NCI-H510A treated with DMSO at 0.1 percent for 48 hours (cell line): ENCODE measurements at regions not wholly inside any gene's neighbourhood (a gene's known extent, or its start where the extent isn't known, plus 50 kb on each side); places are given as distances from the start of the nearest gene placed in this dataset.

Experiments
- DNase-seq: peaks from one replicate; lab custom pipeline; 2025; lab: John Stamatoyannopoulos, UW

DNA sequence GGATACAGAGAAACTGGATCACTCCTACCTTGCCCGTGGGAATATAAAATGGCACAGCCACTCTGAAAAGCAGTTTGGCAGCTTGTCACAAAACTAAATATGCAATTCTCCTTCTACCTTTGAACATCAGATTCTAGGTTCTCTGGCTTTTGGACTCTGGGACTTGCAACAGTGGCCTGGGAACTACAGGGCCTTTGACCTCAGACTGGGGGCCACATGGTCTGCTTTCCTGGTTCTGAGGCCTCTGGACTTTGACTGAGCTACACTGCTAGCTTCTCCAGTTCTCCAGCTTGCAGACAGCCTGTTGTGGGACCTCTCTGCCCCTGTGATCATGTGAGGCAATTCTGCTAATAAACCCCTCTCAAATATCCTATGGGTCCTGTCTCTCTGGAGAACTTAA, 168.8 kb downstream of the CDH26 start:
- no peak for DNase-seq

- DNase-seq: no peak
Measured at GRCh38 chr20:60131375-60131774, 173.2 kb downstream of the CDH26 start.

GRCh38 chr20:60132162-60132826, 174.1 kb downstream of the CDH26 start:
- no peak for DNase-seq

- no peak for DNase-seq
Measured at GRCh38 chr20:60132827-60133670, 174.8 kb downstream of the CDH26 start.

- DNase-seq: no peak
Measured at GRCh38 chr20:60135276-60135675, 177.1 kb downstream of the CDH26 start.

- DNase-seq: no peak
Measured at GRCh38 chr20:60136645-60137401, 178.6 kb downstream of the CDH26 start.

DNA sequence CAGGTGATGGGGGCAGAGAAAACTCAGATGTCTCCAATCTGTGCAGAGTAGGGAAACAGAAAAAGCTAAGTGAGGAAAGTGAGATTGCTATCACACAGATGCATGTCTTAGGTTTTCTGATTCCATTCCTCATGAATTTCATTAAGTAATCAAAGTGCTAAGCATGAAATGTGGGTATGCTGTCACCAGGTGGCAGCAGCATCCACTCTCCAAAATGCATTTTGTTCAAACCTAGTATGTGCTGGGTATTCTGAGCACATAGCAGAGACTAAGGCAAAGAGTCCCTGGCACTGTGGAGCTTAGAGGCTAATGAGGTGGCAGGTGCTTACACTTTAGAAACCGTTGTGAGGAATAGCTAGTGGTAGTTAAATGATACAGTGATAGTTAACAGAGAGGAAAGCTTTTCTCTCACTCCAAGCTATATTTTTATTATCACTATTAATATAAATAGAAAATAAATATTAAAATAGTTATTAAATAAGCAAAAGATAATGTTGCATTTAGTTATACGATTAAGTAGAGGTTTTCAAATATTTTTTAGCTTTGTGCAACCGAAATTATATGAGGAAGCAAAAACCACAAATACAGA, 179.5 kb downstream of the CDH26 start:
- peak; percentile 44 for DNase-seq

DNA sequence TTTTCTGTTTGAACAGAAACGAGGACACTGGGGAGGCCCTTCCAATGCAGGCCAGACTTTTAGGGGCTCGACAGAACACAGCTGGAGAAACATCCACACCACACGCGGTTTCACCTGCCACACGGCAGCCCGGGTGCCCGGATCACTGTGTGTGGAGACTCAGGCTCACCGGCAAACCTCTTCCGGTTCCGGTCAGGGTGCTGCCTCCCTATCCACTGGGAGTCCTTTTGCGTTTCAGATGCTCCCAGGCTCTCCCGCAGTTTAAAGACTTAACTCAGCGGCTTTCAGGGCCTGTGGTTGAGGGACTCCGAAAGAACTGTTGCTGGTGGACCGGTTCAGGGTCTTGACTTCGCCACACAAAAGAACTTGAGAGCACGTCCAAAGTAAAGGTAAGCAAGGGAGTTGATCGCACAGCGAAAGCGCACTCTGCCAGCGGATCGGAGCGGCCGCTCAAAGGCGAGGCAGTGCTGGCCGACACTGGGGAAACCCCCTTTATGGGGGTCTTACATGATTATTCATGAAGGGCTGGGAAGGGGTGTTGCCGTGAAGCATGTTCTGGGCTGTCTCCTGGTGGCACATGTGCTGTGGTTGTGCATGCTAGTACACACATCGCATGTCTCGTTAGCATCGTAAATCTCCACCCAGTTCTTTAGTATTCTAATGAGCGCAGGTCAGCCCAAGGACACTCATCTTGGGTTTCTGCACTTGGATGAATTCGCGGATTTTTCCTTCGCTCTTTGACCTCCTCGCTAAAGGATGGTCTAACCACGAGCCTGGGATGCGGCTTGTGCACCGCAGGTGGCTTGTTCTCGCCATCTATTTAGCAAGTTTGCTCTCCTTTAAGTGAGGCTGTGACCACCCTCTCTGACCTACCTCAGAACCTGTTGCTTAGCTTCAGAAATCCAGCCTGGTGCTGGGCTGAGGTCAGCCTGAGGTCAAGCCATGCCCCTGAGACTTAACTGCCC, 180.3 kb downstream of the CDH26 start:
- peak; percentile 37 for DNase-seq

GRCh38 chr20:60139663-60140446, 181.6 kb downstream of the CDH26 start:
- DNase-seq: no peak

GRCh38 chr20:60142587-60142986, 184.4 kb downstream of the CDH26 start:
- DNase-seq: no peak

DNA sequence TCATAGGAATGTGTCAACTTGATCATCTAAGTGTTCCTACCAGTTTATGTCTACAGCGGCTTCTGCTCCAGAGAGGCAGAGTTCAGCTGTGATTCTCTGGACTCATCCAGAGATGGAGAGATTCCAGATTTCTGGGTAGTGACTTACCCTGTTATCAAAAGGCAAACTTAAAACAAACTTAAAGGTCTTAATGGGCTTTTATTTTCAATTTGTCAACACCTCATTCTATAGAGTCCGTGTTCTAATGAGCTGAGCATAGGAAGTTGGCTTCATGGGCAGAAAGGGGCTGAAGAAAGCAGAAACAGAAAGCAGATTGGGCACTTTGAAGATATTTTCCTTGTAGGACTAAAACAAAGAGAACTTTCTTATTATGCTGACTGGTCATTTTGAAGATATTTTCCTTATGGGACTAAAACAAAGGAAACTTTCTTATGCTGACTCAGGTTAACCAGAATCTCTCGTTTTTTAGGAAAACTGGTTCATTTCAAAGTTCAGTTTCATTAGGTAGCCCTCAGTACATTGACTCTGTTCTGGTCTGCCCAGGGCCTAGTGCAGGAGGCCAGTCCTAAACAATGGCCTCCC, 185.1 kb downstream of the CDH26 start:
- DNase-seq: no peak

- no peak for DNase-seq
Measured at GRCh38 chr20:60144404-60144803, 186.2 kb downstream of the CDH26 start.

GRCh38 chr20:60144974-60145527, 186.8 kb downstream of the CDH26 start:
- no peak for DNase-seq

DNA sequence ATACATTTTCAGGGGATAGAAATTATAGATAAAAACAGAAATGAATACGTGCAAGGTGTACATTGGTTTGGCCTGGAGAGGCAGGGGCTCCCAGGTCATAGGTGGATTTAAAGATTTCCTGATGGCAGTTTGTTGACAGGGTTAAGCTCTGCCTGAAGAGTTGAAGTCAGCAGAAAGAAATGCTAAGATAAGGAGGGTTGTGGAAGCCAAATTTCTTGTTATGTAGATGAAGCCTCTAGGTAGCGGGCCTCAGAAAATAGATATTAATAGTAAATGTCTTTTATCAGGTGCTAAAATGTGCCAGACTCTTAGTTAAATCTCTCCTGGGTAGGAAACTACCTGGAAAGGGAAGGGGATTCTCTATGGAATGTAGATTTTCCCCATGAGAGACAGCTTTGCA, 188.8 kb downstream of the CDH26 start:
- DNase-seq: no peak

DNA sequence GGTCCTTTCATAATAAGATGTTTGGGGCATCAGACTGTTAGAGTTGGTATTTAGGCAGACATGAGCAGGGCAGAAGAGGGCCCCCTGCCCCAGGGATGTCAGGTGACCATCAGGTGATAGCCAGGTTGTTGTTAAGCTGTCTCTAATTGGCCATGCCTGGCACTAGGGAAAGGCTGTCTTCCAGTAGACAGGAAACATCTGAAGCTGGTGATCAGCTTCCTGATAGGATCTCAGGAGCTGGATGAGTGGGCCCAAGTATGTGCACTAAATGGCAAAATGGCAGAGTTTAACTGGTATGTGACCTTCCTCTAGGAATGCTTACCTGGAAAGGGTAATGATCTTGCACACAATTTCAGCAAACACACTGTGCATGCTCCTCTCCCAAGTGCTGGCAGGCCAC, 190.7 kb downstream of the CDH26 start:
- no peak for DNase-seq

DNA sequence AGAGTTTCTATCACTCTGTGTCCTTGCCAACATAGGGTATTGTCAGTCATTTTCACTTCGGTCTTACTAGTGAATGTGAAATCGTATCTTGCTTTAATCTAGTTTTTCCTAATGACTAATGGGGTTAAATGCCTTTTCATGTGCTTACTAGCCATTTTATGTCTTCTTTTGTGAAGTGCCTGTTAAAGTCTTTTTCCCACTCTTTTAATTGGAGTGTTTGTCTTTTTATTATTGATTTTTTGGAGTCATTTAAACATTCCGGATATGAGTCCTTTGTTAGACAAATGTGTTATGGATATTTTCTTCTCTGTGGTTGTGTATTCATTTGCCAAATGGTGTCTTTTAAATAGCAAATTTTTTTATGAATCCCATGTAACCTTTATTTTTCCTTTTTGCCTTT, 194.6 kb downstream of the CDH26 start:
- DNase-seq: no peak

DNA sequence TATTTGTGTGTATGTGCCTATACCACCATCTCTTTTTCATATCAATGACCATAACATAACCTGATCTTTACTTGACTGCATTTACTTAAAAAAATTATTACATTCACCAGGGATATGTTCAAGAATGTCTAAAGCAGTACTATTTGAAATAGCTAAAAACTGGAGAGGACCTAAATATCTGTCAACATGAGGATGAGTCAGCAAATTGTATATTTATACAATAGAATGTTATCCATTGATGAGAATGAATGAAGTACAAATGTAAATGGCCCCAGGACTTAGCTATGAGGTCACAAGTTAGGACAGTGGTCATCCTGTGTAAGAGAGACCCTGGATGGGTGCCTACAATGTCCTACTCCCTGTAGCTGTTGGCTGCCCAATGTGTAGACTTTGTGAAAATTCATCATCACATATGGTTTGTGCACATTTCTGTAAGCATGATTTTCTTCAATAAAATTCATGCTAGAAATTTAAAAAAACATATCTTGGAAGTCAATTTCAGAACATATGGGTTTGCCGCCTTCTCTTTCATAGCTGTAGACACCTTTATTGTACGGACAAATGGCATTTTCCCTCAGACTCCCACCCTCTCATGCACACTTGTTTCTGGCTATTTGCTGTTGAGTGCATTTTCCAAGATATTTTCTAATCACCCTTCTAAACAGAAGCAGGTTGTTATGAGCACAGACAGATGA, 202.4 kb downstream of the CDH26 start:
- DNase-seq: no peak

DNA sequence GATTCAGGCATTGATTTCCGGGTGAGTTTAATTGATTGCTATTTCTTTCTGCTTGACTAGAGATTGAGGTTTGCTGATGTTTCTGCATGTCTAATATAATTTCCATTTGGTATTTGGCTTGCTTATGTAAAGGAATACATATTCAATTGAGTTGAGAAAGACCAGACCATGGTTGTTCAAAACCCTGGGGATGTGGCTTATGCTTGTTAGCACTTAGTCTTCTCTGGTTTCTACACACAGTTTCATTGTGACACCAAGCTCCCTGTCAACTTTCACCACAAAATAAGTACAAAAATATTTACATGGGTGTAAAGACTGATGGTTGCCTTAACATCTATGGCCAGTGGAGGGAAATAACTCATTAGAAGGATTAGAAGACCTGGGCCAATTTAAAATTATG, 209.6 kb downstream of the CDH26 start:
- no peak for DNase-seq

GRCh38 chr20:60168963-60169362, 210.7 kb downstream of the CDH26 start:
- no peak for DNase-seq
